Endothelial cell of umbilical vein (primary cell): ENCODE measurements at regions not wholly inside any gene's neighbourhood (a gene's known extent, or its start where the extent isn't known, plus 50 kb on each side); places are given as distances from the start of the nearest gene placed in this dataset.

ENCODE experiments used
- EZH2 ChIP-seq: IDR thresholded peaks from 2 replicates; pipeline ENCODE4 v1.6.1; 2012; ENCODE audit warnings: borderline replicate concordance, low read depth, mild to moderate bottlenecking, moderate library complexity, low read length, inconsistent platforms; ENCODE audit not compliant: severe bottlenecking
- GATA2 ChIP-seq: IDR thresholded peaks from 2 replicates; pipeline ENCODE4 v1.7.0; 2011; ENCODE audit warnings: low read depth, mild to moderate bottlenecking, moderate library complexity, mixed read lengths, low read length; ENCODE audit not compliant: insufficient read length, insufficient read depth
- JUN ChIP-seq: IDR thresholded peaks from 2 replicates; pipeline ENCODE4 v1.6.1; 2011; ENCODE audit warnings: borderline replicate concordance, low read depth; ENCODE audit not compliant: insufficient read length, insufficient read depth
- MYC ChIP-seq: IDR thresholded peaks from one replicate; pipeline ENCODE4 v1.6.1; 2011; ENCODE audit warnings: mild to moderate bottlenecking, low read depth, low read length
- POLR2A ChIP-seq: IDR thresholded peaks from 2 replicates; pipeline ENCODE4 v1.6.1; 2012; ENCODE audit warnings: low read depth, mild to moderate bottlenecking, control low read depth, low read length
- POLR2AphosphoS5 ChIP-seq: IDR thresholded peaks from 2 replicates; pipeline ENCODE4 v1.6.1; 2012; ENCODE audit warnings: low read depth, mild to moderate bottlenecking, control low read depth, low read length, moderate library complexity; ENCODE audit not compliant: insufficient read depth
- TF ChIP-seq, protein P1 (sequence below), 2 donors: IDR thresholded peaks; 1 replicate in 1 of 2; 2 replicates in 1 of 2; pipeline ENCODE4 v1.5.1; 2011; ENCODE audit warnings: low read length in 2 of 2, mild to moderate bottlenecking in 2 of 2, moderate library complexity in 2 of 2, control low read depth in 1 of 2, inconsistent platforms in 1 of 2, low read depth in 1 of 2; ENCODE audit not compliant: insufficient read depth in 1 of 2; ENCODE audit errors: extremely low read depth in 1 of 2
- TF ChIP-seq, protein P2 (sequence below): IDR thresholded peaks from 2 replicates; pipeline ENCODE4 v1.6.1; 2011; ENCODE audit not compliant: insufficient read depth, insufficient read length

DNA sequence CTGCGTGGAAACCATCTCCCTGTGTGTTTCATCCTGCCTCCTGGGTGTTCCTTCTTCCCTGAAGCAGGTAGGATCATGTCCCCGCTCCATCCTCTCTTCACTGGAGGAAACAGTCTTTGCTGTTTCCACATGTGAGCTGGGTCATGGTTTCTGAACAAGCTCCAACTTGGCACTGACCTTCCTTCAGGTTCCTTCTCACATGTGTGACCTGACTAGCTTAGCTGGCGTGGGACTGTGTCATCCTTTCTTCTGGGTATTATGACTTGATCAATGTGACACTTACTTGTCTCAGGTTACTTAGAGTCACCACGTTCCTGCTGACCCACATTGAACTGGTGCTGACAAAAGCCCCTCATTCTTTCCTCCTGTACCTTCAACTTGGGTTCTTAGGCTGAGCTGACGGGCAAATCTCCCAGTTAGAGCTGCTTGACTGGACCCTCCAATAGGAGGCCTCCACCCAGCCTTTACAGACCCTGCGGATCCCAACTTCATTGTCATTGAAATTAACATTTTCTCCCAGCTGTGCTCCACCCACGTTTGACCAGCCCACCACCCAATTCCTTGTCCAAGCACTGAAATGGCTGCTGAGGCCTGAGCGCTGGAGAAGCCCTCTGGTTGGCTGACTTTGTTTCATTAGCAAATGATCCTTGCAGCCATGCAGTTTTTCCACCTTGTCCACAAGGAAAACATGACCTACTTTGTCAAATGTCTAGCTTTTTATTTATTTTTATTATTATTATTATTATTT is 128.1 kb downstream of the DDX1 start:
- TF ChIP-seq, protein P1, sequence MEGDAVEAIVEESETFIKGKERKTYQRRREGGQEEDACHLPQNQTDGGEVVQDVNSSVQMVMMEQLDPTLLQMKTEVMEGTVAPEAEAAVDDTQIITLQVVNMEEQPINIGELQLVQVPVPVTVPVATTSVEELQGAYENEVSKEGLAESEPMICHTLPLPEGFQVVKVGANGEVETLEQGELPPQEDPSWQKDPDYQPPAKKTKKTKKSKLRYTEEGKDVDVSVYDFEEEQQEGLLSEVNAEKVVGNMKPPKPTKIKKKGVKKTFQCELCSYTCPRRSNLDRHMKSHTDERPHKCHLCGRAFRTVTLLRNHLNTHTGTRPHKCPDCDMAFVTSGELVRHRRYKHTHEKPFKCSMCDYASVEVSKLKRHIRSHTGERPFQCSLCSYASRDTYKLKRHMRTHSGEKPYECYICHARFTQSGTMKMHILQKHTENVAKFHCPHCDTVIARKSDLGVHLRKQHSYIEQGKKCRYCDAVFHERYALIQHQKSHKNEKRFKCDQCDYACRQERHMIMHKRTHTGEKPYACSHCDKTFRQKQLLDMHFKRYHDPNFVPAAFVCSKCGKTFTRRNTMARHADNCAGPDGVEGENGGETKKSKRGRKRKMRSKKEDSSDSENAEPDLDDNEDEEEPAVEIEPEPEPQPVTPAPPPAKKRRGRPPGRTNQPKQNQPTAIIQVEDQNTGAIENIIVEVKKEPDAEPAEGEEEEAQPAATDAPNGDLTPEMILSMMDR (IDR thresholded peaks at IDR 0.05; ENCODE audit: extremely low read depth in 1 of 2, insufficient read depth in 1 of 2, low read depth in 1 of 2, low read length in 2 of 2): no peak
- no peak for TF ChIP-seq POLR2A
- TF ChIP-seq EZH2: no peak
- TF ChIP-seq GATA2: no peak
- no peak for TF ChIP-seq POLR2AphosphoS5
- no peak for TF ChIP-seq JUN
- no peak for TF ChIP-seq MYC
- TF ChIP-seq, protein P2, sequence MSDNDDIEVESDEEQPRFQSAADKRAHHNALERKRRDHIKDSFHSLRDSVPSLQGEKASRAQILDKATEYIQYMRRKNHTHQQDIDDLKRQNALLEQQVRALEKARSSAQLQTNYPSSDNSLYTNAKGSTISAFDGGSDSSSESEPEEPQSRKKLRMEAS: no peak
